Lower leg skin (tissue), 4 donors: ENCODE measurements at regions not wholly inside any gene's neighbourhood (a gene's known extent, or its start where the extent isn't known, plus 50 kb on each side); places are given as distances from the start of the nearest gene placed in this dataset.

Experiments
- DNase-seq, 2 donors: peaks; one replicate each; pipeline ENCODE4 v3.0.0-alpha.2; 2019; ENCODE audit warnings: low spot score in 2 of 2
- H3K4me3 ChIP-seq: fragments of 200-600 bp; sonication (generic); 2 replicates; pipeline ENCODE4 v1.5.1; 2017; ENCODE audit warnings: mild to moderate bottlenecking, low read depth; ENCODE audit not compliant: poor library complexity, severe bottlenecking
- POLR2A ChIP-seq, 2 donors: fragments of 450-650 bp; IDR thresholded peaks; one replicate each; pipeline ENCODE4 v1.6.1; 2016 to 2017; ENCODE audit warnings: antibody characterized with exemption in 2 of 2, mild to moderate bottlenecking in 1 of 2, moderate library complexity in 1 of 2
- WGBS, 2 donors: methylation state at CpG; one replicate each; pipeline ENCODE4 v1.1.5; 2018; 5-methylcytosine and 5-hydroxymethylcytosine counted together
- intact Hi-C: fragments of 100-400 bp; cut with DNase I; formaldehyde crosslinking; loops from one replicate; pipeline ENCODE4 v1.15.0; 2023; ENCODE audit warnings: low total_unique reads
- TF ChIP-seq, protein P1 (sequence below), 3 donors: fragments of 450-650 bp; IDR thresholded peaks; one replicate each; pipeline ENCODE4 v1.5.1; 2016; ENCODE audit warnings: antibody characterized with exemption in 3 of 3, mild to moderate bottlenecking in 3 of 3, moderate library complexity in 2 of 3

- no peak for TF ChIP-seq POLR2A (IDR thresholded peaks at IDR 0.05)
- TF ChIP-seq, protein P1, sequence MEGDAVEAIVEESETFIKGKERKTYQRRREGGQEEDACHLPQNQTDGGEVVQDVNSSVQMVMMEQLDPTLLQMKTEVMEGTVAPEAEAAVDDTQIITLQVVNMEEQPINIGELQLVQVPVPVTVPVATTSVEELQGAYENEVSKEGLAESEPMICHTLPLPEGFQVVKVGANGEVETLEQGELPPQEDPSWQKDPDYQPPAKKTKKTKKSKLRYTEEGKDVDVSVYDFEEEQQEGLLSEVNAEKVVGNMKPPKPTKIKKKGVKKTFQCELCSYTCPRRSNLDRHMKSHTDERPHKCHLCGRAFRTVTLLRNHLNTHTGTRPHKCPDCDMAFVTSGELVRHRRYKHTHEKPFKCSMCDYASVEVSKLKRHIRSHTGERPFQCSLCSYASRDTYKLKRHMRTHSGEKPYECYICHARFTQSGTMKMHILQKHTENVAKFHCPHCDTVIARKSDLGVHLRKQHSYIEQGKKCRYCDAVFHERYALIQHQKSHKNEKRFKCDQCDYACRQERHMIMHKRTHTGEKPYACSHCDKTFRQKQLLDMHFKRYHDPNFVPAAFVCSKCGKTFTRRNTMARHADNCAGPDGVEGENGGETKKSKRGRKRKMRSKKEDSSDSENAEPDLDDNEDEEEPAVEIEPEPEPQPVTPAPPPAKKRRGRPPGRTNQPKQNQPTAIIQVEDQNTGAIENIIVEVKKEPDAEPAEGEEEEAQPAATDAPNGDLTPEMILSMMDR (IDR thresholded peaks at IDR 0.05): no peak
- DNase-seq: no peak
- WGBS, 2 donors: 73 to 74% methylated on average over 5 of the region's 5 CpGs
- intact Hi-C loops: no loop called here
- H3K4me3 ChIP-seq: no peak overlapping the region
Measured at GRCh38 chr3:18765161-18765560, 340.0 kb upstream of the SATB1 start.

- DNase-seq: no peak
- intact Hi-C loops: no loop called here
- no peak overlapping the region for H3K4me3 ChIP-seq
- no peak for TF ChIP-seq POLR2A (IDR thresholded peaks at IDR 0.05)
- TF ChIP-seq, protein P1 (IDR thresholded peaks at IDR 0.05): no peak
- 61 to 67% methylated on average over 5 of the region's 5 CpGs for WGBS, 2 donors
Measured at GRCh38 chr3:18761530-18761929, 336.4 kb upstream of the SATB1 start.

DNA sequence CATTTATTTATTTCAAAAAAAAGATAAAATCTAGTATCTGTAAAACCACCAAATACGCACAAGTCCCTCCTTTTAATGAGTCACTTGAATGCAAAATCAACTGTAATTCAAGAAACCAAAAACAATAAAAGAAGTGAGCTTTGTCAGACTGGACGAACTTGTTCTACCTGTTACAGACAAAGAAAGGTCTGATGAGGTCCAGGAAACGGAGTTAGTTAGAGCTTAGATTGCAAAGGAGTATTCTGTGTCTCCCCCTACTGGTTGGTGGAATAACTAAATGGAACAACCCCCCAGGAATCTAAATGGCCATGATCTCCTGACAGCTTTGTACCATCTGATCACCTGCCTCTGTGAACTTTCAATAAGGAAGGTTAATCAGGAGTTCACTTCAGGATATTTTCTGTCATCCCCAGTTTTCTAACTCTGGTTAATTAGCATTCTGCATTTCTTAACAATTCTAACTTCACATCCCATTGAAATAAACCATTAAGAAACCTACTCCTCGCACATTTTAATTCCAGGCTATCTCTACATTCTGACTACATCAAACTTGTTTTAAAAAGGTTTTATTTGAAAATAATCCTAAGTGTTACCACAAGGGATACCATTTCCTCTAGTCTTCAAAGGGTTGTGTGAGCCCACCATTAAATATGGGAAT, 333.0 kb upstream of the SATB1 start:
- no peak overlapping the region for H3K4me3 ChIP-seq
- intact Hi-C loops: no loop called here
- TF ChIP-seq POLR2A (IDR thresholded peaks at IDR 0.05): no peak
- TF ChIP-seq, protein P1 (IDR thresholded peaks at IDR 0.05): peak in 1 of 3 donors; percentile 32
- peak in 1 of 2 donors; percentile 31 for DNase-seq
- 38 to 42% methylated on average over 4 of the region's 4 CpGs for WGBS, 2 donors

DNA sequence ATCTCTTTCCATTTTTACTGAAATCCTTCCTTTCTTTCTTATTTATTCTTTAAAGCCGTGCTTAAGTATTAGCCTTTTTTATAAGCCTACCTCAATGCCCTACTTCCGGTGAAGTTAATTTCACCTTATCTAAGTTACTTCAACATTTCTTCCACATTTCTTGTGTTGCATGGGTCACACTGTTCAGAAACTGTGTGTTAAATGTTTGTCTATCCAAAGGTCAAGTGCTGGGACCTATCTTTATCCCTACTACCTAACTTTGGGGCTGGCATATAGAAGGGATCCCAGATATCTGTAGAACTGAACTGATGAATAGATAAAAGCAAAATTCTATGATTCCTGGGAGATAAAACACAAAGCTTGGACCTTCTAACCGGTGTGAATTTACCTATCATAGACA, 332.3 kb upstream of the SATB1 start:
- TF ChIP-seq POLR2A (IDR thresholded peaks at IDR 0.05): no peak
- TF ChIP-seq, protein P1 (IDR thresholded peaks at IDR 0.05): no peak
- WGBS, 2 donors: 90 to 95% methylated on average over 3 of the region's 3 CpGs
- DNase-seq: no peak
- intact Hi-C loops: no loop called here
- H3K4me3 ChIP-seq: no peak overlapping the region

DNA sequence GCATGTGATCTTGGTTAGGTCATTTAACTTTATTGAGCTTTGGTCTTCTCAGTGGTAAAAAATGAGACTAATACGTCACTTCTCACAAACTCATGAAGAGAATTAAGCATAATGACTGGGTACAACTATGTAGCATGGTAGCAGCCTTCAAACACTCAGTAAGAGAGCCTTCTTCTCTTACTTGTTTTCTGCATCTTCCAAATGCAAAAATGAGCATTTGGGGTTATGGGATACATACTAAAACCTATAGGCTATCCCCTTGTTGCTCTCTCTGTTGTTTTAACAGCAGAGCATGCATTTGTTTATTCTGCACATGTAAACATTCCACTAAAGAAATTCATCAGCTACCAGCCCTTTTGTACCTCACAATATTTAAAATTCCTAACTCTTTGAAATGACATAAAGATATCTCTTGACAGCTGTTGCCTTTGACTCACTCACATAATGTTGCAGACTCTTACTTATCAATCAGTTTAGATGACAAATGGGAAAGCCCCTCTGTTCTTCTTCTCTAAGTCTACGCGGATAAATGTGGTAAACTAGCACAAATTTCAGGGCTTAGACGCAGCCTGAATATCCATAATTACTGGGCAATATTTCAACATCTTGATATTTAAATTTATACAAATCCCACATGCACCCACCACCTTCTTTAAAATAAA, 327.3 kb upstream of the SATB1 start:
- TF ChIP-seq POLR2A (IDR thresholded peaks at IDR 0.05): no peak
- TF ChIP-seq, protein P1 (IDR thresholded peaks at IDR 0.05): no peak

More for the DNA sequence above, 327.3 kb upstream of the SATB1 start:
- WGBS, 2 donors: 87 to 96% methylated on average over 4 of the region's 4 CpGs
- intact Hi-C loops: no loop called here
- H3K4me3 ChIP-seq: no peak overlapping the region
- no peak for DNase-seq
